WTC11 (cell line): ENCODE measurements at regions not wholly inside any gene's neighbourhood (a gene's known extent, or its start where the extent isn't known, plus 50 kb on each side); places are given as distances from the start of the nearest gene placed in this dataset.

ENCODE experiments used
- ATF6 ChIP-seq: sonication (generic); formaldehyde crosslinking; IDR thresholded peaks from 2 replicates; pipeline ENCODE4 v1.8.1; 2023; ENCODE audit warnings: mild to moderate bottlenecking, missing genetic modification reagents
- CDX4 ChIP-seq: fragments of 250-450 bp; sonication (Bioruptor Pico); IDR thresholded peaks from 2 replicates; pipeline ENCODE4 v1.9.0; 2021; ENCODE audit warnings: moderate library complexity, mild to moderate bottlenecking, inconsistent platforms, borderline replicate concordance
- CTCF ChIP-seq: fragments of 200-600 bp; IDR thresholded peaks from 2 replicates; pipeline ENCODE4 v1.8.0; 2022; ENCODE audit warnings: antibody characterized with exemption
- ELF4 ChIP-seq: sonication (generic); formaldehyde crosslinking; IDR thresholded peaks from 2 replicates; pipeline ENCODE4 v1.8.1; 2022; ENCODE audit warnings: low read depth, mild to moderate bottlenecking, moderate library complexity, missing genetic modification reagents
- HMGA2 ChIP-seq: fragments of 250-450 bp; sonication (Bioruptor Pico); IDR thresholded peaks from 2 replicates; pipeline ENCODE4 v1.4.0; 2021; ENCODE audit warnings: mild to moderate bottlenecking, moderate library complexity
- SMAD3 ChIP-seq: sonication (generic); formaldehyde crosslinking; IDR thresholded peaks from 2 replicates; pipeline ENCODE4 v1.8.0; 2022; ENCODE audit warnings: missing genetic modification reagents, mild to moderate bottlenecking, borderline replicate concordance
- SMAD4 ChIP-seq: sonication (generic); formaldehyde crosslinking; IDR thresholded peaks from 2 replicates; pipeline ENCODE4 v1.8.0; 2022; ENCODE audit warnings: mild to moderate bottlenecking, missing genetic modification reagents
- TP53 ChIP-seq: sonication (generic); formaldehyde crosslinking; IDR thresholded peaks from 2 replicates; pipeline ENCODE4 v1.8.1; 2023; ENCODE audit warnings: mild to moderate bottlenecking, missing genetic modification reagents
- TF ChIP-seq, protein P1 (sequence below): sonication (generic); formaldehyde crosslinking; IDR thresholded peaks from 2 replicates; pipeline ENCODE4 v1.8.1; 2022; ENCODE audit warnings: missing genetic modification reagents, borderline replicate concordance
- TF ChIP-seq, protein P2 (sequence below): sonication (generic); formaldehyde crosslinking; IDR thresholded peaks from 2 replicates; pipeline ENCODE4 v1.8.0; 2022; ENCODE audit warnings: mild to moderate bottlenecking, missing genetic modification reagents

DNA sequence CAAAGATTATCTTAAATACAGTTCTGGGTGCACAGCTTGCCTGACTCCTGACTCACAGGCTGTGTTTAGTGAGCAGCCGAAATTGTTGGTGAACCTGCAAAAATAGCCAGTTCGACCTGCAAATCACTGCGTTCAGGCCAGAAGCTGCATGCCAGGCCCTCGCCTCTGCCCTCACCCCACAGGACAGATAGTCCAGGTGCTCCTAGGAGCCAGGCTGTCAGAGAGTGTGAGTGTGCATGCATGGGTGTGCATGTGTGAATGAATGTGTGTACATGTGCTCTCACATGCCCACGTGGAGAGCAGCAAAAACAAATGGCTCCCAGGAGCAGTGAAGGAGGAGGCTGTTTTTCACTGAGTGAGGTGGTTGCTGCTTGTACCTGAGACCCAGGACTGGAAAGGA lies 131.8 kb downstream of the ABCC12 start:
- TF ChIP-seq SMAD3 (CRISPR knock-in tag) (no peak), ATF6 (CRISPR knock-in tag) (no peak), CTCF (no peak), TP53 (CRISPR knock-in tag) (no peak), SMAD4 (CRISPR knock-in tag) (no peak), ELF4 (CRISPR knock-in tag) (no peak), CDX4 (no peak), HMGA2 (CRISPR knock-in tag) (no peak)
- TF ChIP-seq, protein P1, sequence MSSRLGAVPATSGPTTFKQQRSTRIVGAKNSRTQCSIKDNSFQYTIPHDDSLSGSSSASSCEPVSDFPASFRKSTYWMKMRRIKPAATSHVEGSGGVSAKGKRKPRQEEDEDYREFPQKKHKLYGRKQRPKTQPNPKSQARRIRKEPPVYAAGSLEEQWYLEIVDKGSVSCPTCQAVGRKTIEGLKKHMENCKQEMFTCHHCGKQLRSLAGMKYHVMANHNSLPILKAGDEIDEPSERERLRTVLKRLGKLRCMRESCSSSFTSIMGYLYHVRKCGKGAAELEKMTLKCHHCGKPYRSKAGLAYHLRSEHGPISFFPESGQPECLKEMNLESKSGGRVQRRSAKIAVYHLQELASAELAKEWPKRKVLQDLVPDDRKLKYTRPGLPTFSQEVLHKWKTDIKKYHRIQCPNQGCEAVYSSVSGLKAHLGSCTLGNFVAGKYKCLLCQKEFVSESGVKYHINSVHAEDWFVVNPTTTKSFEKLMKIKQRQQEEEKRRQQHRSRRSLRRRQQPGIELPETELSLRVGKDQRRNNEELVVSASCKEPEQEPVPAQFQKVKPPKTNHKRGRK: no peak
- TF ChIP-seq, protein P2, sequence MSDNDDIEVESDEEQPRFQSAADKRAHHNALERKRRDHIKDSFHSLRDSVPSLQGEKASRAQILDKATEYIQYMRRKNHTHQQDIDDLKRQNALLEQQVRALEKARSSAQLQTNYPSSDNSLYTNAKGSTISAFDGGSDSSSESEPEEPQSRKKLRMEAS (CRISPR knock-in tag): no peak
